ENCODE measurements at regions not wholly inside any gene's neighbourhood (a gene's known extent, or its start where the extent isn't known, plus 50 kb on each side); places are given as distances from the start of the nearest gene placed in this dataset.

GRCh38 chr6:91708534-91708933, 1121.7 kb upstream of the MAP3K7 start:
- H3K36me3 ChIP-seq: no peaks in the 10 kb centered on the region
- no peaks in the 10 kb centered on the region for H3K4me1 ChIP-seq
- H3K27me3 ChIP-seq: no peaks in the 10 kb centered on the region
- no peak for DNase-seq
- intact Hi-C loops (cut with DNase I): no loop called here
- 97 to 99% methylated on average over 1 of the region's 1 CpG for WGBS, 2 donors
- no peak for TF ChIP-seq POLR2A (IDR thresholded peaks at IDR 0.05)
- TF ChIP-seq CTCF (IDR thresholded peaks at IDR 0.05): no peak
- H3K27ac ChIP-seq: no peak overlapping the region
- no peak overlapping the region for H3K4me3 ChIP-seq (replicated peaks in 1 of 3)
- H3K9me3 ChIP-seq: no peaks in the 10 kb centered on the region

GRCh38 chr6:91705646-91706045, 1118.8 kb upstream of the MAP3K7 start:
- no peaks in the 10 kb centered on the region for H3K4me1 ChIP-seq
- no peaks in the 10 kb centered on the region for H3K9me3 ChIP-seq
- no peak overlapping the region for H3K4me3 ChIP-seq (replicated peaks in 1 of 3)
- H3K27ac ChIP-seq: no peak overlapping the region
- no peaks in the 10 kb centered on the region for H3K27me3 ChIP-seq
- intact Hi-C loops (cut with DNase I): no loop called here
- WGBS, 2 donors: 92% methylated on average over 3 of the region's 3 CpGs
- H3K36me3 ChIP-seq: no peaks in the 10 kb centered on the region
- TF ChIP-seq POLR2A (IDR thresholded peaks at IDR 0.05) (no peak), CTCF (IDR thresholded peaks at IDR 0.05) (no peak)
- DNase-seq: no peak

GRCh38 chr6:91704531-91704930, 1117.7 kb upstream of the MAP3K7 start:
- no peaks in the 10 kb centered on the region for H3K36me3 ChIP-seq
- H3K4me1 ChIP-seq: no peaks in the 10 kb centered on the region
- no peak overlapping the region for H3K27ac ChIP-seq
- 92 to 95% methylated on average over 2 of the region's 2 CpGs for WGBS, 2 donors
- no peaks in the 10 kb centered on the region for H3K27me3 ChIP-seq
- intact Hi-C loops (cut with DNase I): no loop called here
- DNase-seq: no peak
- TF ChIP-seq POLR2A (IDR thresholded peaks at IDR 0.05) (no peak), CTCF (IDR thresholded peaks at IDR 0.05) (no peak)
- H3K4me3 ChIP-seq (replicated peaks in 1 of 3): no peak overlapping the region
- H3K9me3 ChIP-seq: no peaks in the 10 kb centered on the region

- H3K27me3 ChIP-seq: no peaks in the 10 kb centered on the region
- WGBS, 2 donors: 92 to 95% methylated on average over 3 of the region's 3 CpGs
- DNase-seq: no peak
- intact Hi-C loops (cut with DNase I): no loop called here
- no peaks in the 10 kb centered on the region for H3K4me1 ChIP-seq
- H3K27ac ChIP-seq: no peak overlapping the region
- TF ChIP-seq CTCF (IDR thresholded peaks at IDR 0.05) (no peak), POLR2A (IDR thresholded peaks at IDR 0.05) (no peak)
- H3K9me3 ChIP-seq: no peaks in the 10 kb centered on the region
- H3K36me3 ChIP-seq: no peaks in the 10 kb centered on the region
- H3K4me3 ChIP-seq (replicated peaks in 1 of 3): no peak overlapping the region
Measured at GRCh38 chr6:91697010-91697695, 1110.3 kb upstream of the MAP3K7 start.

- no peaks in the 10 kb centered on the region for H3K27me3 ChIP-seq
- H3K36me3 ChIP-seq: no peaks in the 10 kb centered on the region
- DNase-seq: no peak
- H3K27ac ChIP-seq: no peak overlapping the region
- no peaks in the 10 kb centered on the region for H3K4me1 ChIP-seq
- intact Hi-C loops (cut with DNase I): no loop called here
- H3K9me3 ChIP-seq: no peaks in the 10 kb centered on the region
- 76 to 89% methylated on average over 3 of the region's 3 CpGs for WGBS, 2 donors
- TF ChIP-seq POLR2A (IDR thresholded peaks at IDR 0.05) (no peak), CTCF (IDR thresholded peaks at IDR 0.05) (no peak)
- H3K4me3 ChIP-seq (replicated peaks in 1 of 3): no peak overlapping the region
Measured at GRCh38 chr6:91695221-91695620, 1108.3 kb upstream of the MAP3K7 start.

All from thyroid gland (tissue), 4 donors.